ENCODE measurements at regions not wholly inside any gene's neighbourhood (a gene's known extent, or its start where the extent isn't known, plus 50 kb on each side); places are given as distances from the start of the nearest gene placed in this dataset.

GRCh38 chr22:34801221-34801620 is 264.7 kb upstream of the ISX start:
- no peak for TF ChIP-seq CTCF (conservative IDR thresholded peaks at IDR 0.05 in 1 of 2, IDR thresholded peaks at IDR 0.05 in 1 of 2; ENCODE audit: low read depth in 1 of 2, low read length in 2 of 2)
- TF ChIP-seq EZH2 (IDR thresholded peaks at IDR 0.05; ENCODE audit: low read length, missing control alignments), result no peak
- Histone ChIP-seq H3K79me2 (ENCODE audit: control insufficient read depth, insufficient read depth, low read length) (no peaks in the 10 kb centered on the region), H2AFZ (ENCODE audit: low read length) (no peak overlapping the region), H3K4me2 (ENCODE audit: extremely low read depth, insufficient read depth, low read length) (no peak overlapping the region), H3K27me3 (ENCODE audit: control insufficient read depth, insufficient read depth, low read length) (no peaks in the 10 kb centered on the region), H3K36me3 (ENCODE audit: control insufficient read depth, insufficient read depth, low read length) (no peaks in the 10 kb centered on the region), H3K4me3 (replicated peaks in 1 of 4; ENCODE audit: control extremely low read depth in 1 of 4, insufficient read depth in 1 of 4, low read depth in 3 of 4, low read length in 4 of 4) (no peak overlapping the region), H3K9me3 (ENCODE audit: control insufficient read depth, insufficient read depth, low read depth, low read length) (no peaks in the 10 kb centered on the region), H3K4me1 (ENCODE audit: control insufficient read depth, extremely low read depth, insufficient read depth, low read length) (no peaks in the 10 kb centered on the region), H3K9ac (ENCODE audit: insufficient read depth, low read length) (no peak overlapping the region), H3K27ac (ENCODE audit: insufficient read depth, low read length) (no peak overlapping the region), H4K20me1 (ENCODE audit: control insufficient read depth, extremely low read depth, insufficient read depth, low read length) (no peaks in the 10 kb centered on the region)
- DNase-seq (ENCODE audit: low read depth in 2 of 2), result no peak

GRCh38 chr22:34804091-34804490 is 261.9 kb upstream of the ISX start:
- DNase-seq (ENCODE audit: low read depth in 2 of 2), result no peak
- Histone ChIP-seq H4K20me1 (ENCODE audit: control insufficient read depth, extremely low read depth, insufficient read depth, low read length) (no peaks in the 10 kb centered on the region), H3K9me3 (ENCODE audit: control insufficient read depth, insufficient read depth, low read depth, low read length) (no peaks in the 10 kb centered on the region), H3K79me2 (ENCODE audit: control insufficient read depth, insufficient read depth, low read length) (no peaks in the 10 kb centered on the region), H3K27me3 (ENCODE audit: control insufficient read depth, insufficient read depth, low read length) (no peaks in the 10 kb centered on the region), H3K4me3 (replicated peaks in 1 of 4; ENCODE audit: control extremely low read depth in 1 of 4, insufficient read depth in 1 of 4, low read depth in 3 of 4, low read length in 4 of 4) (no peak overlapping the region), H3K27ac (ENCODE audit: insufficient read depth, low read length) (no peak overlapping the region), H3K9ac (ENCODE audit: insufficient read depth, low read length) (no peak overlapping the region), H2AFZ (ENCODE audit: low read length) (no peak overlapping the region), H3K4me2 (ENCODE audit: extremely low read depth, insufficient read depth, low read length) (no peak overlapping the region), H3K4me1 (ENCODE audit: control insufficient read depth, extremely low read depth, insufficient read depth, low read length) (no peaks in the 10 kb centered on the region), H3K36me3 (ENCODE audit: control insufficient read depth, insufficient read depth, low read length) (no peaks in the 10 kb centered on the region)
- no peak for TF ChIP-seq CTCF (conservative IDR thresholded peaks at IDR 0.05 in 1 of 2, IDR thresholded peaks at IDR 0.05 in 1 of 2; ENCODE audit: low read depth in 1 of 2, low read length in 2 of 2)
- TF ChIP-seq EZH2 (IDR thresholded peaks at IDR 0.05; ENCODE audit: low read length, missing control alignments), result no peak

GRCh38 chr22:34804604-34805003 is 261.4 kb upstream of the ISX start:
- H3K27ac ChIP-seq (ENCODE audit: insufficient read depth, low read length), result no peak overlapping the region
- no peaks in the 10 kb centered on the region for H3K9me3 ChIP-seq (ENCODE audit: control insufficient read depth, insufficient read depth, low read depth, low read length)
- no peak overlapping the region for H3K4me3 ChIP-seq (replicated peaks in 1 of 4; ENCODE audit: control extremely low read depth in 1 of 4, insufficient read depth in 1 of 4, low read depth in 3 of 4, low read length in 4 of 4)
- H3K4me2 ChIP-seq (ENCODE audit: extremely low read depth, insufficient read depth, low read length), result no peak overlapping the region
- no peaks in the 10 kb centered on the region for H4K20me1 ChIP-seq (ENCODE audit: control insufficient read depth, extremely low read depth, insufficient read depth, low read length)
- H3K4me1 ChIP-seq (ENCODE audit: control insufficient read depth, extremely low read depth, insufficient read depth, low read length), result no peaks in the 10 kb centered on the region
- no peaks in the 10 kb centered on the region for H3K79me2 ChIP-seq (ENCODE audit: control insufficient read depth, insufficient read depth, low read length)
- DNase-seq (ENCODE audit: low read depth in 2 of 2), result no peak
- no peaks in the 10 kb centered on the region for H3K36me3 ChIP-seq (ENCODE audit: control insufficient read depth, insufficient read depth, low read length)
- H3K27me3 ChIP-seq (ENCODE audit: control insufficient read depth, insufficient read depth, low read length), result no peaks in the 10 kb centered on the region
- no peak overlapping the region for H3K9ac ChIP-seq (ENCODE audit: insufficient read depth, low read length)
- TF ChIP-seq EZH2 (IDR thresholded peaks at IDR 0.05; ENCODE audit: low read length, missing control alignments), result no peak
- TF ChIP-seq CTCF (conservative IDR thresholded peaks at IDR 0.05 in 1 of 2, IDR thresholded peaks at IDR 0.05 in 1 of 2; ENCODE audit: low read depth in 1 of 2, low read length in 2 of 2), result no peak
- no peak overlapping the region for H2AFZ ChIP-seq (ENCODE audit: low read length)
